Pancreas (tissue), 10 donors: ENCODE measurements at regions not wholly inside any gene's neighbourhood (a gene's known extent, or its start where the extent isn't known, plus 50 kb on each side); places are given as distances from the start of the nearest gene placed in this dataset.
A peak's percentile ranks its signal among the peaks of the same experiment; 100 is the strongest.

ENCODE experiments used
- ATAC-seq, 4 donors: fragments of 200-7000 bp; cut with Tn5 transposase; one replicate each; pipeline versions ENCODE4 v1.8.0 to v1.9.1; 2020; ENCODE audit warnings: mild to moderate bottlenecking in 4 of 4, moderate library complexity in 4 of 4
- DNase-seq, 6 donors: peaks; one replicate each; pipeline ENCODE4 v3.0.0-alpha.2; 2020
- FAIRE-seq: peaks from 2 replicates; lab custom pipeline; 2012; peaks lifted over from hg19 to GRCh38; lab: Jason Lieb, UNC
- H3K27ac ChIP-seq, 4 donors: fragments of 200-600 bp; sonication (generic); 1 replicate in 3 of 4; 2 replicates in 1 of 4; pipeline versions ENCODE4 v1.5.0 to v1.8.0; 2020
- H3K27me3 ChIP-seq, 4 donors: fragments of 200-600 bp; one replicate each; pipeline ENCODE4 v1.8.0; 2021
- H3K36me3 ChIP-seq, 3 donors: fragments of 200-600 bp; sonication (generic) in 1 of 3; one replicate each; pipeline versions ENCODE4 v1.5.0 to v1.8.0; 2020 to 2021
- H3K4me1 ChIP-seq, 3 donors: fragments of 200-600 bp; one replicate each; pipeline ENCODE4 v1.8.0; 2021
- H3K4me3 ChIP-seq, 4 donors: fragments of 200-600 bp; sonication (generic) in 2 of 4; one replicate each; pipeline versions ENCODE4 v1.5.0 to v1.8.0; 2020 to 2021
- H3K9me3 ChIP-seq, 4 donors: fragments of 200-600 bp; one replicate each; pipeline ENCODE4 v1.8.0; 2021
- WGBS, 2 donors: extraction: QIAGEN DNeasy Blood & Tissue Kit; methylation state at CpG; one replicate each; pipeline ENCODE4 v1.1.7; 2013; 5-methylcytosine and 5-hydroxymethylcytosine counted together
- intact Hi-C, 3 donors: fragments of 100-400 bp; cut with DNase I; formaldehyde crosslinking; loops; one replicate each; pipeline versions ENCODE4 v1.11.1 to v1.14.2; 2022
- TF ChIP-seq, protein P1 (sequence below), 4 donors: fragments of 200-600 bp; sonication (generic) in 3 of 4; IDR thresholded peaks; one replicate each; pipeline versions ENCODE4 v1.5.0 to v1.8.0; 2021; ENCODE audit warnings: antibody characterized with exemption in 4 of 4
- donor health status: healthy with polysubstance abuse.
- donor health status: DM: no; HTN: no; CAD: no; lungs with moderate emphysema.
- donor health status: DM: no; HTN: no; CAD: no.
- donor health status: control.
- donor health status: control.
- donor health status: Bipolar disorder and iron deficiency.
- donor health status: DM: yes; HTN: yes; CAD: no.
- donor health status: DM: no; HTN: no; CAD: no.
- donor health status: DM: no; HTN: no; CAD: no.
- donor health status: DM: yes; HTN: yes; CAD: no.

DNA sequence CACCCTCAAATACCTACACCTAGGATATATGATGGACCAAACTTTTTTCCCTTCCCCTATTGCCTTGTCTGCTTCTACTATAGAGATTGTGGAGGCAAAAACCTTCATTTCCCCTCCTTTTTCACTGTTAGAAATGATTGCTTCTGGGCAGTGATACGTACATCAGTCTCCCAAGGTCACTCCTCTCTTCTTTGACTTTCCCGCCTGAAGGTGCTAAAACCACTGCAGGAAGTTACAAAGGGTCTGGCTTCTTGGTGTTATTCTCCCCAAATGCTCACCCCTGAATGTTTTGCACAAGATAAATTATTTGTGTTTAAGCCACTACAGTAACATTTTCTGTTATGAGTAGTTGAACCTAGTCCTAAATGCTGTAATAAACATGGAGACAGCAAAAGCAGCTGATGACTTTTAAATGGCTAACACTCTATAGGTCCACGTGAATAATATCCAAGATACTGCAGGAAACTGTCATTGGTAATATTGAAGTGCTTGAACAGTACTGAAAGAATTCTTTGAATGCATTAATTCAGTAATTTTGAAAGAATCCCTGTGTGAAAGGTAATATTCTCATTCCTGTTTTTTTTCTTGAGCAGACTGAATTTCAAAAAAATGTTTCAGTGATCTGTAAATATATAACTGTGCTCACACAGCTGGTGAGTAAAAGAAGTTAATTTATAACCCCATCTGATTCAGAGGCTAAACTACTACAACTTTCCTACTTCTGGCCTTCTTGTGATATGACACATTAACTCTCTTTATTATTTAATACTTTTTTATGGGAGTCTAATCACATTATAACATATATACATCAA is 865.1 kb downstream of the EFNB2 start:
- TF ChIP-seq, protein P1, sequence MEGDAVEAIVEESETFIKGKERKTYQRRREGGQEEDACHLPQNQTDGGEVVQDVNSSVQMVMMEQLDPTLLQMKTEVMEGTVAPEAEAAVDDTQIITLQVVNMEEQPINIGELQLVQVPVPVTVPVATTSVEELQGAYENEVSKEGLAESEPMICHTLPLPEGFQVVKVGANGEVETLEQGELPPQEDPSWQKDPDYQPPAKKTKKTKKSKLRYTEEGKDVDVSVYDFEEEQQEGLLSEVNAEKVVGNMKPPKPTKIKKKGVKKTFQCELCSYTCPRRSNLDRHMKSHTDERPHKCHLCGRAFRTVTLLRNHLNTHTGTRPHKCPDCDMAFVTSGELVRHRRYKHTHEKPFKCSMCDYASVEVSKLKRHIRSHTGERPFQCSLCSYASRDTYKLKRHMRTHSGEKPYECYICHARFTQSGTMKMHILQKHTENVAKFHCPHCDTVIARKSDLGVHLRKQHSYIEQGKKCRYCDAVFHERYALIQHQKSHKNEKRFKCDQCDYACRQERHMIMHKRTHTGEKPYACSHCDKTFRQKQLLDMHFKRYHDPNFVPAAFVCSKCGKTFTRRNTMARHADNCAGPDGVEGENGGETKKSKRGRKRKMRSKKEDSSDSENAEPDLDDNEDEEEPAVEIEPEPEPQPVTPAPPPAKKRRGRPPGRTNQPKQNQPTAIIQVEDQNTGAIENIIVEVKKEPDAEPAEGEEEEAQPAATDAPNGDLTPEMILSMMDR (IDR thresholded peaks at IDR 0.05) = no peak
- no peaks in the 10 kb centered on the region for H3K27me3 ChIP-seq
- peaks cover 0 to 10% (median 5%) of the 10 kb centered on the region in 3 donors for H3K4me1 ChIP-seq
- no peak overlapping the region for H3K27ac ChIP-seq
- H3K9me3 ChIP-seq = no peaks in the 10 kb centered on the region
- intact Hi-C loops = no loop called here
- no peak for DNase-seq
- ATAC-seq = peak; percentile 53 to 98 (median 90)
- 51 to 53% methylated on average over 3 of the region's 3 CpGs for WGBS, 2 donors
- no peak overlapping the region for H3K4me3 ChIP-seq
- H3K36me3 ChIP-seq = no peaks in the 10 kb centered on the region
- FAIRE-seq = peak; percentile 45

DNA sequence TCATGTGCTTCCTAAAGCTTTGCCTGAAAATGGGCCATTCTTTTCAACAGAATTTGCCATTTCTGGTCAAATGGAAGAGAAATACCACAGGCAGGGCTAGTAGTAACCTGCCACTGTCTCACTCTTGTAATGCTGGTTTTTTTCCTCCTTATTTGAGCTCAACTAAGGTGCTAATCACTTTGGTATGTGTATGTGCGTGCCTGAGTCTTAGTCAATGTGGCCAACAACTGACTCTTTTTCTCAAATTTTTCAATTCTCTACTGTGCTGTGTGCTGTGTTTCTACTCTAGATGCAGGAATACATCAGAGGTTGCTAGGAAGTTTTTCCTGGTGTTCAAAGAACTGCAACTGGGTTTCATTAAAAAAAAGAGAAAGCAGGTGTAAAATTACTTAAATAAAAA is 870.2 kb downstream of the EFNB2 start:
- no peak for FAIRE-seq
- intact Hi-C loops = no loop called here
- DNase-seq = no peak
- 62 to 96% methylated on average over 1 of the region's 1 CpG for WGBS, 2 donors
- Histone ChIP-seq H3K4me1 (peaks cover 0 to 9% (median 3%) of the 10 kb centered on the region in 3 donors), H3K27ac (no peak overlapping the region), H3K36me3 (no peaks in the 10 kb centered on the region), H3K4me3 (no peak overlapping the region), H3K27me3 (no peaks in the 10 kb centered on the region), H3K9me3 (no peaks in the 10 kb centered on the region)
- TF ChIP-seq, protein P1 (IDR thresholded peaks at IDR 0.05) = no peak
- no peak for ATAC-seq

DNA sequence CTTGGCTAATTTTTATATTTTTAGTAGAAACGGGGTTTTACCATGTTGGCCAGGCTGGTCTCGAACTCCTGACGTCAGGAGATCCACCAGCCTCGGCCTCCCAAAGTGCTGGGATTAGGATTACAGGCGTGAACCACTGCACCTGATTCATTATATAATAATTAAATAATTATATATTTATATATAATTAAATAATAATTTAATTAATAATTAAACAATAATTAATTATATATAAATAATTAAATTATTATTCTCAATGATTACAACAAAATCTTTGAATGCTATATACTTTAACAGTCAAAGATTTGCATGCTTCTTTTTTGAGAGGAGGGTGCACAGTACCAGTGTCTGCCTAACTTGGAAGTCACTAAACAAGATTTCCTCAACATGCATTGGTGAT is 872.3 kb downstream of the EFNB2 start:
- WGBS, 2 donors = 81 to 88% methylated on average over 5 of the region's 5 CpGs
- Histone ChIP-seq H3K27me3 (no peaks in the 10 kb centered on the region), H3K4me1 (no peaks in the 10 kb centered on the region), H3K9me3 (no peaks in the 10 kb centered on the region), H3K27ac (no peak overlapping the region), H3K4me3 (no peak overlapping the region), H3K36me3 (no peaks in the 10 kb centered on the region)
- intact Hi-C loops = no loop called here
- TF ChIP-seq, protein P1 (IDR thresholded peaks at IDR 0.05) = no peak
- ATAC-seq (no peak), FAIRE-seq (peak; percentile 17), DNase-seq (no peak)

DNA sequence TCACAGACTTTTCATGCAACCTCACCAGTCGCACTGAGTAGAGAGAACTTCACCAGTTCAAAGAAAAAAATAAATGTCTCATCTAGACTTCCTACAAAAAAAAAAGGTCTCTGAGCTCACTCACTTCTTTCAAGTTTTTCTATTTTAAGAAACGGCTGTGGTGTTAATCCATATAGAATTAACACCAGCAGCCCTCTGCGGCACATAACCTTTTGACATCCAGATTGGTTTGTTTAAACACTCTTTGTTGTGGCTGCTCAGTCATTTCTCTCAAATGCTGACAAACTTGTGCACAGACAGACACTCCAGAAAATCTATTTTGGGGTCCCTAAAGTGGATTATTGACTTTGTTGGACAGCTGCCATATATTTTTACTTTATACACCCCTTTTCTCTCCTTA is 874.9 kb downstream of the EFNB2 start:
- H3K9me3 ChIP-seq = no peaks in the 10 kb centered on the region
- DNase-seq (no peak), ATAC-seq (no peak), FAIRE-seq (no peak)
- TF ChIP-seq, protein P1 (IDR thresholded peaks at IDR 0.05) = no peak
- H3K36me3 ChIP-seq = no peaks in the 10 kb centered on the region
- H3K4me3 ChIP-seq = no peak overlapping the region
- 55 to 64% methylated on average over 3 of the region's 3 CpGs for WGBS, 2 donors
- H3K27me3 ChIP-seq = no peaks in the 10 kb centered on the region
- intact Hi-C loops = no loop called here
- H3K27ac ChIP-seq = no peak overlapping the region
- no peaks in the 10 kb centered on the region for H3K4me1 ChIP-seq

DNA sequence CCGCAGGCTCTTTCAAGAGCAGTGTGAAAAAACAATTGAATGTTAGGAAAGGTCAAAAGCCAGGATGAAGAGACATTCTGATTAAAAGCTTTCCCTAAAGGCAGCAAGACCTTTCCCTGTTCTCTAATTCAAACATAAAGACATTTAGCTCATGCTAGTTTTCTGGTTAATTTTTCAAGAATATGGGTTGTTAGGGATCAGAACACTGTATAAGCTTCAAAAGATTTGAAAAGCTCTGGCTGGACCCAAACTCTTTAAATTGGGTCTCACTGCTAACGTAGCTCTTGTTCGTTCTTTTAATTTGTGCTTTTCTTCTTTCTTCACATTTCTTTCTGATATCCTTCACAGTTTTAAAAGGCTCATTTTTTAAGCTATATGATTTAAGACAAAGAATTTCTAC is 877.0 kb downstream of the EFNB2 start:
- H3K27me3 ChIP-seq = no peaks in the 10 kb centered on the region
- DNase-seq = no peak
- H3K4me1 ChIP-seq = no peaks in the 10 kb centered on the region
- intact Hi-C loops = no loop called here
- FAIRE-seq = no peak
- WGBS, 2 donors = 77 to 89% methylated on average over 3 of the region's 3 CpGs
- TF ChIP-seq, protein P1 (IDR thresholded peaks at IDR 0.05) = no peak
- H3K27ac ChIP-seq = no peak overlapping the region
- H3K4me3 ChIP-seq = no peak overlapping the region
- no peaks in the 10 kb centered on the region for H3K9me3 ChIP-seq
- no peaks in the 10 kb centered on the region for H3K36me3 ChIP-seq
- no peak for ATAC-seq
